ENCODE measurements at regions not wholly inside any gene's neighbourhood (a gene's known extent, or its start where the extent isn't known, plus 50 kb on each side); places are given as distances from the start of the nearest gene placed in this dataset.

- H3K79me2 ChIP-seq (ENCODE audit: insufficient read depth): no peaks in the 10 kb centered on the region
- no peaks in the 10 kb centered on the region for H3K9me3 ChIP-seq (ENCODE audit: low read depth)
- H3K9me2 ChIP-seq (ENCODE audit: insufficient read depth): no peaks in the 10 kb centered on the region; the same call in 1 of the 2 replicates
- H3K4me3 ChIP-seq: no peak overlapping the region
- H4K20me1 ChIP-seq (ENCODE audit: insufficient read depth): no peaks in the 10 kb centered on the region
- no peak for TF ChIP-seq EZH2phosphoT487 (IDR thresholded peaks at IDR 0.05; ENCODE audit: insufficient read depth, low read depth)
- TF ChIP-seq EZH2 (IDR thresholded peaks at IDR 0.05; ENCODE audit: insufficient read depth, poor library complexity, severe bottlenecking): no peak
- no peak overlapping the region for H3K4me2 ChIP-seq (ENCODE audit: unreplicated experiment)
- WGBS, 2 experiments (ENCODE audit: low coverage in 1 of 2, low lambda C conversion rate in 2 of 2, missing lambda C conversion rate in 2 of 2): 64 to 70% methylated on average over 3 of the region's 3 CpGs
- H3K9ac ChIP-seq: no peak overlapping the region
- H3K27ac ChIP-seq: no peak overlapping the region
- H3K27me3 ChIP-seq (replicated peaks; ENCODE audit: insufficient read depth): no peaks in the 10 kb centered on the region
- no peaks in the 10 kb centered on the region for H3K4me1 ChIP-seq (ENCODE audit: insufficient read depth)
- H2AFZ ChIP-seq: no peak overlapping the region
- no peaks in the 10 kb centered on the region for H3F3A ChIP-seq (ENCODE audit: insufficient read depth)
- in situ Hi-C loops (cut with MboI): no loop called here
- H3K36me3 ChIP-seq (ENCODE audit: low read depth): no peaks in the 10 kb centered on the region
- DNase-seq: no peak
These were observed 189.2 kb downstream of the TBXT start for GRCh38 chr6:165978476-165978875.

- Histone ChIP-seq H3K79me2 (ENCODE audit: insufficient read depth) (no peaks in the 10 kb centered on the region), H3K27ac (no peak overlapping the region), H3K9ac (no peak overlapping the region), H3K36me3 (ENCODE audit: low read depth) (no peaks in the 10 kb centered on the region), H3K4me2 (ENCODE audit: unreplicated experiment) (no peak overlapping the region), H3K4me3 (no peak overlapping the region), H3K9me3 (ENCODE audit: low read depth) (no peaks in the 10 kb centered on the region), H2AFZ (no peak overlapping the region), H4K20me1 (ENCODE audit: insufficient read depth) (no peaks in the 10 kb centered on the region), H3K27me3 (replicated peaks; ENCODE audit: insufficient read depth) (no peaks in the 10 kb centered on the region), H3K9me2 (ENCODE audit: insufficient read depth) (no peaks in the 10 kb centered on the region; the same call in 1 of the 2 replicates), H3K4me1 (ENCODE audit: insufficient read depth) (no peaks in the 10 kb centered on the region), H3F3A (ENCODE audit: insufficient read depth) (no peaks in the 10 kb centered on the region)
- DNase-seq: no peak
- in situ Hi-C loops (cut with MboI): no loop called here
- WGBS, 2 experiments (ENCODE audit: low coverage in 1 of 2, low lambda C conversion rate in 2 of 2, missing lambda C conversion rate in 2 of 2): 64% methylated on average over 7 of the region's 7 CpGs
- TF ChIP-seq EZH2 (IDR thresholded peaks at IDR 0.05; ENCODE audit: insufficient read depth, poor library complexity, severe bottlenecking): no peak
- TF ChIP-seq EZH2phosphoT487 (IDR thresholded peaks at IDR 0.05; ENCODE audit: insufficient read depth, low read depth): no peak
These were observed 191.0 kb downstream of the TBXT start for GRCh38 chr6:165976684-165977083.

GRCh38 chr6:165974817-165975216 is 192.8 kb downstream of the TBXT start:
- H3K27ac ChIP-seq: no peak overlapping the region
- H3K4me3 ChIP-seq: no peak overlapping the region
- no peak overlapping the region for H2AFZ ChIP-seq
- in situ Hi-C loops (cut with MboI): no loop called here
- H4K20me1 ChIP-seq (ENCODE audit: insufficient read depth): no peaks in the 10 kb centered on the region
- no peak overlapping the region for H3K4me2 ChIP-seq (ENCODE audit: unreplicated experiment)
- no peak for DNase-seq
- no peaks in the 10 kb centered on the region for H3F3A ChIP-seq (ENCODE audit: insufficient read depth)
- no peak overlapping the region for H3K9ac ChIP-seq
- TF ChIP-seq EZH2 (IDR thresholded peaks at IDR 0.05; ENCODE audit: insufficient read depth, poor library complexity, severe bottlenecking) (no peak), EZH2phosphoT487 (IDR thresholded peaks at IDR 0.05; ENCODE audit: insufficient read depth, low read depth) (no peak)
- H3K4me1 ChIP-seq (ENCODE audit: insufficient read depth): no peaks in the 10 kb centered on the region
- no peaks in the 10 kb centered on the region for H3K9me3 ChIP-seq (ENCODE audit: low read depth)
- no peaks in the 10 kb centered on the region; the same call in 1 of the 2 replicates for H3K9me2 ChIP-seq (ENCODE audit: insufficient read depth)
- no peaks in the 10 kb centered on the region for H3K79me2 ChIP-seq (ENCODE audit: insufficient read depth)
- 66 to 67% methylated on average over 7 of the region's 7 CpGs for WGBS, 2 experiments (ENCODE audit: low coverage in 1 of 2, low lambda C conversion rate in 2 of 2, missing lambda C conversion rate in 2 of 2)
- no peaks in the 10 kb centered on the region for H3K36me3 ChIP-seq (ENCODE audit: low read depth)
- no peaks in the 10 kb centered on the region for H3K27me3 ChIP-seq (replicated peaks; ENCODE audit: insufficient read depth)

GRCh38 chr6:165973473-165973872 is 194.2 kb downstream of the TBXT start:
- Histone ChIP-seq H3K9ac (no peak overlapping the region), H3K4me2 (ENCODE audit: unreplicated experiment) (no peak overlapping the region), H3K27ac (no peak overlapping the region), H3K9me2 (ENCODE audit: insufficient read depth) (no peaks in the 10 kb centered on the region; the same call in 1 of the 2 replicates), H3K36me3 (ENCODE audit: low read depth) (no peaks in the 10 kb centered on the region), H3K9me3 (ENCODE audit: low read depth) (no peaks in the 10 kb centered on the region), H4K20me1 (ENCODE audit: insufficient read depth) (no peaks in the 10 kb centered on the region), H2AFZ (no peak overlapping the region), H3K4me3 (no peak overlapping the region), H3K27me3 (replicated peaks; ENCODE audit: insufficient read depth) (no peaks in the 10 kb centered on the region), H3K4me1 (ENCODE audit: insufficient read depth) (no peaks in the 10 kb centered on the region), H3F3A (ENCODE audit: insufficient read depth) (no peaks in the 10 kb centered on the region), H3K79me2 (ENCODE audit: insufficient read depth) (no peaks in the 10 kb centered on the region)
- 70 to 81% methylated on average over 7 of the region's 7 CpGs for WGBS, 2 experiments (ENCODE audit: low coverage in 1 of 2, low lambda C conversion rate in 2 of 2, missing lambda C conversion rate in 2 of 2)
- in situ Hi-C loops (cut with MboI): no loop called here
- no peak for TF ChIP-seq EZH2 (IDR thresholded peaks at IDR 0.05; ENCODE audit: insufficient read depth, poor library complexity, severe bottlenecking)
- no peak for TF ChIP-seq EZH2phosphoT487 (IDR thresholded peaks at IDR 0.05; ENCODE audit: insufficient read depth, low read depth)
- DNase-seq: no peak
